GM23338 (cell line): ENCODE measurements at regions not wholly inside any gene's neighbourhood (a gene's known extent, or its start where the extent isn't known, plus 50 kb on each side); places are given as distances from the start of the nearest gene placed in this dataset.

Experiments
- CREB1 ChIP-seq: fragments of 250-450 bp; sonication (Bioruptor Pico); IDR thresholded peaks from 2 replicates; pipeline ENCODE4 v1.5.0; 2020; ENCODE audit warnings: low read depth, mild to moderate bottlenecking, moderate library complexity
- CTCF ChIP-seq, 2 experiments: fragments of 200-600 bp in 1 of 2; sonication (generic) in 1 of 2; conservative IDR thresholded peaks; 2 replicates each; pipeline versions ENCODE4 v1.5.1 to v1.6.1; 2016 to 2017; ENCODE audit warnings: antibody characterized with exemption in 2 of 2, low read depth in 2 of 2, mild to moderate bottlenecking in 2 of 2, moderate library complexity in 1 of 2
- EZH2 ChIP-seq: fragments of 200-600 bp; sonication (generic); IDR thresholded peaks from one replicate; pipeline ENCODE4 v1.8.0; 2017; ENCODE audit warnings: antibody characterized with exemption, mild to moderate bottlenecking, low read depth; ENCODE audit not compliant: unreplicated experiment
- NANOG ChIP-seq: IDR thresholded peaks from 2 replicates; pipeline ENCODE4 v1.6.1; 2016; ENCODE audit warnings: antibody characterized with exemption, borderline replicate concordance
- POLR2AphosphoS5 ChIP-seq: IDR thresholded peaks from 2 replicates; pipeline ENCODE4 v1.6.1; 2016; ENCODE audit warnings: antibody characterized with exemption, low read depth
- REST ChIP-seq: IDR thresholded peaks from one replicate; pipeline ENCODE4 v1.6.1; 2018; ENCODE audit warnings: antibody characterized with exemption; ENCODE audit not compliant: unreplicated experiment
- STAT1 ChIP-seq: IDR thresholded peaks from one replicate; pipeline ENCODE4 v1.6.1; 2016; ENCODE audit warnings: antibody characterized with exemption; ENCODE audit not compliant: unreplicated experiment

GRCh38 chr4:179441596-179441995 is 1999.4 kb upstream of the AGA start:
- TF ChIP-seq CTCF (conservative IDR thresholded peaks at IDR 0.05; ENCODE audit: low read depth in 2 of 2), result no peak
- TF ChIP-seq CREB1 (CRISPR knock-in tag), result no peak
- no peak for TF ChIP-seq EZH2
- no peak for TF ChIP-seq POLR2AphosphoS5
- TF ChIP-seq NANOG, result no peak
- no peak for TF ChIP-seq STAT1
- no peak for TF ChIP-seq REST
